ENCODE measurements at regions not wholly inside any gene's neighbourhood (a gene's known extent, or its start where the extent isn't known, plus 50 kb on each side); places are given as distances from the start of the nearest gene placed in this dataset.
"Not testable (repeated sequence)": the region's sequence is repeated elsewhere in the genome, so short reads cannot be mapped to it uniquely, and the experiment has no call there.

- DNase-seq (no peak), ATAC-seq (ENCODE audit: poor library complexity) (no peak)
- intact Hi-C loops (cut with DNase I) = no loop called here
These were observed 102.9 kb downstream of the LRRN1 start for GRCh38 chr3:3902161-3902560.

GRCh38 chr3:3906171-3906570 is 106.9 kb downstream of the LRRN1 start:
- ATAC-seq (ENCODE audit: poor library complexity) = no peak
- no peak for DNase-seq

GRCh38 chr3:3907023-3907422 is 107.8 kb downstream of the LRRN1 start:
- no peak for ATAC-seq (ENCODE audit: poor library complexity)
- intact Hi-C loops (cut with DNase I) = no loop called here
- DNase-seq = no peak

More at GRCh38 chr3:3906171-3906570, 106.9 kb downstream of the LRRN1 start:
- intact Hi-C loops (cut with DNase I) = no loop called here

GRCh38 chr3:3918763-3919162 is 119.5 kb downstream of the LRRN1 start:
- ATAC-seq (ENCODE audit: poor library complexity) (no peak), DNase-seq (no peak)
- intact Hi-C loops (cut with DNase I) = no loop called here

- ATAC-seq (ENCODE audit: poor library complexity) (no peak), DNase-seq (no peak)
- intact Hi-C loops (cut with DNase I) = no loop called here
These were observed 120.1 kb downstream of the LRRN1 start for GRCh38 chr3:3919316-3919715.

- intact Hi-C loops (cut with DNase I) = no loop called here
- no peak for ATAC-seq (ENCODE audit: poor library complexity)
- no peak for DNase-seq
These were observed 124.4 kb downstream of the LRRN1 start for GRCh38 chr3:3923619-3924018.

GRCh38 chr3:3927198-3927597 is 128.0 kb downstream of the LRRN1 start:
- intact Hi-C loops (cut with DNase I) = no loop called here
- ATAC-seq (ENCODE audit: poor library complexity) (no peak), DNase-seq (no peak)

- DNase-seq (no peak), ATAC-seq (ENCODE audit: poor library complexity) (no peak)
- intact Hi-C loops (cut with DNase I) = no loop called here
These were observed 128.7 kb downstream of the LRRN1 start for GRCh38 chr3:3927965-3928364.

GRCh38 chr3:3941380-3941779 is 142.1 kb downstream of the LRRN1 start:
- ATAC-seq (ENCODE audit: poor library complexity); DNase-seq; intact Hi-C loops (cut with DNase I): not testable (repeated sequence)

- DNase-seq (no peak), ATAC-seq (ENCODE audit: poor library complexity) (no peak)
- intact Hi-C loops (cut with DNase I) = no loop called here
These were observed 151.8 kb downstream of the LRRN1 start for GRCh38 chr3:3951071-3951470.

GRCh38 chr3:3951501-3951900 is 152.3 kb downstream of the LRRN1 start:
- ATAC-seq (ENCODE audit: poor library complexity) = no peak
- intact Hi-C loops (cut with DNase I) = no loop called here
- DNase-seq = no peak

- intact Hi-C loops (cut with DNase I); ATAC-seq (ENCODE audit: poor library complexity); DNase-seq: not testable (repeated sequence)
These were observed 163.6 kb downstream of the LRRN1 start for GRCh38 chr3:3962867-3963266.

GRCh38 chr3:3984053-3984452 is 184.8 kb downstream of the LRRN1 start:
- ATAC-seq (ENCODE audit: poor library complexity) (no peak), DNase-seq (no peak)
- intact Hi-C loops (cut with DNase I) = no loop called here

GRCh38 chr3:3991598-3991997 is 192.4 kb downstream of the LRRN1 start:
- ATAC-seq (ENCODE audit: poor library complexity) (no peak), DNase-seq (no peak)
- intact Hi-C loops (cut with DNase I) = loop anchor here (10.0 kb wide), 1 partner anchor 787 kb away; no protein-coding TSS in a partner anchor

GRCh38 chr3:3992312-3992874 is 193.2 kb downstream of the LRRN1 start:
- intact Hi-C loops (cut with DNase I) = loop anchor here (10.0 kb wide), 1 partner anchor 788 kb away; no protein-coding TSS in a partner anchor
- no peak for ATAC-seq (ENCODE audit: poor library complexity)
- no peak for DNase-seq

GRCh38 chr3:3998140-3998922 is 199.1 kb downstream of the LRRN1 start:
- DNase-seq (no peak), ATAC-seq (ENCODE audit: poor library complexity) (no peak)
- intact Hi-C loops (cut with DNase I) = loop anchor here (10.0 kb wide), 1 partner anchor 794 kb away; no protein-coding TSS in a partner anchor

- intact Hi-C loops (cut with DNase I) = loop anchor here (10.0 kb wide), 1 partner anchor 795 kb away; no protein-coding TSS in a partner anchor
- ATAC-seq (ENCODE audit: poor library complexity); DNase-seq: not testable (repeated sequence)
These were observed 200.1 kb downstream of the LRRN1 start for GRCh38 chr3:3999340-3999739.

GRCh38 chr3:4001976-4002375 is 202.7 kb downstream of the LRRN1 start:
- ATAC-seq (ENCODE audit: poor library complexity) (no peak), DNase-seq (no peak)
- intact Hi-C loops (cut with DNase I) = no loop called here

GRCh38 chr3:4006288-4006687 is 207.1 kb downstream of the LRRN1 start:
- ATAC-seq (ENCODE audit: poor library complexity) = no peak

GRCh38 chr3:4008205-4008604 is 209.0 kb downstream of the LRRN1 start:
- ATAC-seq (ENCODE audit: poor library complexity) (no peak), DNase-seq (no peak)
- intact Hi-C loops (cut with DNase I) = no loop called here

More at GRCh38 chr3:4006288-4006687, 207.1 kb downstream of the LRRN1 start:
- intact Hi-C loops (cut with DNase I) = no loop called here
- DNase-seq = no peak
